NB4 (cell line): ENCODE measurements at regions not wholly inside any gene's neighbourhood (a gene's known extent, or its start where the extent isn't known, plus 50 kb on each side); places are given as distances from the start of the nearest gene placed in this dataset.

Experiments used
- MYC ChIP-seq: IDR thresholded peaks from 2 replicates; pipeline ENCODE4 v1.6.1; 2011; ENCODE audit warnings: low read depth, low read length
- TF ChIP-seq, protein P1 (sequence below): IDR thresholded peaks from one replicate; pipeline ENCODE4 v1.5.1; 2012; ENCODE audit warnings: low read depth, low read length

DNA sequence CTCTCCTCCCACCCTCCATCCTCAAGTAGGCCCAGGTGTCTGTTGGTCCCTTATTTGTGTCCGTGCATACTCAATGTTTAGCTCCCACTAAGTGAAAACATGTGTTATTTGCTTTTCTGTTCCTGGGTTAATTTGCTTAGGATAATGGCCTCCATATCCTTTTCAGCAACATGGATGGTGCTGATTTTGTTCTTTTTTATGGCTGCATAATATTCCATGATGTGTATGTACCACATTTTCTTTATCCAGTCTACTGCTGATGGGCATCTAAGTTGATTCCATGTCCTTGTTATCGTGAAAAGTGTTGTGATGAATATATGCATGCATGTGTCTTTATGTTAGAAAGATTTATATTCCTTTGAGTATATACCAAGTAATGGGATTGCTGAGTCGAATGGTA lies 314.9 kb upstream of the IRAK1BP1 start:
- TF ChIP-seq MYC = no peak
- TF ChIP-seq, protein P1, sequence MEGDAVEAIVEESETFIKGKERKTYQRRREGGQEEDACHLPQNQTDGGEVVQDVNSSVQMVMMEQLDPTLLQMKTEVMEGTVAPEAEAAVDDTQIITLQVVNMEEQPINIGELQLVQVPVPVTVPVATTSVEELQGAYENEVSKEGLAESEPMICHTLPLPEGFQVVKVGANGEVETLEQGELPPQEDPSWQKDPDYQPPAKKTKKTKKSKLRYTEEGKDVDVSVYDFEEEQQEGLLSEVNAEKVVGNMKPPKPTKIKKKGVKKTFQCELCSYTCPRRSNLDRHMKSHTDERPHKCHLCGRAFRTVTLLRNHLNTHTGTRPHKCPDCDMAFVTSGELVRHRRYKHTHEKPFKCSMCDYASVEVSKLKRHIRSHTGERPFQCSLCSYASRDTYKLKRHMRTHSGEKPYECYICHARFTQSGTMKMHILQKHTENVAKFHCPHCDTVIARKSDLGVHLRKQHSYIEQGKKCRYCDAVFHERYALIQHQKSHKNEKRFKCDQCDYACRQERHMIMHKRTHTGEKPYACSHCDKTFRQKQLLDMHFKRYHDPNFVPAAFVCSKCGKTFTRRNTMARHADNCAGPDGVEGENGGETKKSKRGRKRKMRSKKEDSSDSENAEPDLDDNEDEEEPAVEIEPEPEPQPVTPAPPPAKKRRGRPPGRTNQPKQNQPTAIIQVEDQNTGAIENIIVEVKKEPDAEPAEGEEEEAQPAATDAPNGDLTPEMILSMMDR = no peak
